ENCODE measurements at regions not wholly inside any gene's neighbourhood (a gene's known extent, or its start where the extent isn't known, plus 50 kb on each side); places are given as distances from the start of the nearest gene placed in this dataset.
"Not testable (repeated sequence)": the region's sequence is repeated elsewhere in the genome, so short reads cannot be mapped to it uniquely, and the experiment has no call there.

DNA sequence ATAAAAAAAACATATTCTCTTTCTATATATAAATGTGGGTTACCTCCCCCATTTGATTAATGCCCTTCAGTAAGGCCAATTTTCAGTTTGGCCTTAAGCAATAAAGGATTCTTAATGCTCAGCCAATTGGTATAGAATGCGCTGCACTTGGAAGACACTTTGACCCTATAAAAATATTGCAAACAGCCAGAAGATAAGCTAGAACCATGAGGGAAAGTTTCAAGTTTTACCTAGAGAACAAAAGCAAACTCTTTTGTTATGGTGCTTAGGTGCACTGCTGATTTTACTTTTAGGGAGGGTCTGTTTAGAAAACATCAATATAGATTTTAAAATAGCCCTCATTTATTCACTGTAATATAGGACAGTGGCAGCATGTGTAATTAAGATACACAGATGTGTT lies 251.6 kb upstream of the SLC16A7 start:
- no peaks in the 10 kb centered on the region for H3K9me3 ChIP-seq (replicated peaks; ENCODE audit: low read length)
- no peak overlapping the region for H3K9ac ChIP-seq (ENCODE audit: low read depth, low read length)
- H3K4me3 ChIP-seq (ENCODE audit: low read length) = no peak overlapping the region
- H3K4me1 ChIP-seq (ENCODE audit: control insufficient read depth, insufficient read depth, low read length) = no peaks in the 10 kb centered on the region
- H3K4me2 ChIP-seq (ENCODE audit: low read length) = no peak overlapping the region
- H3K27me3 ChIP-seq (ENCODE audit: control insufficient read depth, insufficient read depth, low read length) = no peaks in the 10 kb centered on the region
- H3K36me3 ChIP-seq (ENCODE audit: insufficient read depth, low read length) = no peaks in the 10 kb centered on the region

DNA sequence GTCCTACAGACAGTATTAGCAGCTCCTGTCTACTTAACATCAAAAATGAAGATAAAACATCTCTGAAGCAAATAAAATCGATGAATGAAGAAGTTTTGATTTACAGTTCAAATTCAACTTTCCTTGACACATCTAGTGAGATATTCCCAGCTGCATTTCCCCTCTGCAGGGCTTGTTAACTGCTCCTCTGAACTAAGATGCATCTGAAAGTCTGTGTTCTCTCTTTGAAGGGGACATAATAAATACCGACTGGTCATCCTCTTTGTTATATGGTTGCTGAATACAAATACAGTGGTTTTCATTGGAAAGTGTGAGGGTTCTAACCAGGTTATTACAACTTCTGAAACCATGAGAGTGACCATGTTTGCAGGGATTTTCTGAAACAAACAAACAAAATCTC lies 266.4 kb upstream of the SLC16A7 start:
- Histone ChIP-seq H3K9ac (ENCODE audit: low read depth, low read length) (no peak overlapping the region), H3K4me1 (ENCODE audit: control insufficient read depth, insufficient read depth, low read length) (no peaks in the 10 kb centered on the region), H3K27me3 (ENCODE audit: control insufficient read depth, insufficient read depth, low read length) (no peaks in the 10 kb centered on the region), H3K4me2 (ENCODE audit: low read length) (no peak overlapping the region), H3K9me3 (replicated peaks; ENCODE audit: low read length) (no peaks in the 10 kb centered on the region), H3K36me3 (ENCODE audit: insufficient read depth, low read length) (no peaks in the 10 kb centered on the region), H3K4me3 (ENCODE audit: low read length) (no peak overlapping the region)

DNA sequence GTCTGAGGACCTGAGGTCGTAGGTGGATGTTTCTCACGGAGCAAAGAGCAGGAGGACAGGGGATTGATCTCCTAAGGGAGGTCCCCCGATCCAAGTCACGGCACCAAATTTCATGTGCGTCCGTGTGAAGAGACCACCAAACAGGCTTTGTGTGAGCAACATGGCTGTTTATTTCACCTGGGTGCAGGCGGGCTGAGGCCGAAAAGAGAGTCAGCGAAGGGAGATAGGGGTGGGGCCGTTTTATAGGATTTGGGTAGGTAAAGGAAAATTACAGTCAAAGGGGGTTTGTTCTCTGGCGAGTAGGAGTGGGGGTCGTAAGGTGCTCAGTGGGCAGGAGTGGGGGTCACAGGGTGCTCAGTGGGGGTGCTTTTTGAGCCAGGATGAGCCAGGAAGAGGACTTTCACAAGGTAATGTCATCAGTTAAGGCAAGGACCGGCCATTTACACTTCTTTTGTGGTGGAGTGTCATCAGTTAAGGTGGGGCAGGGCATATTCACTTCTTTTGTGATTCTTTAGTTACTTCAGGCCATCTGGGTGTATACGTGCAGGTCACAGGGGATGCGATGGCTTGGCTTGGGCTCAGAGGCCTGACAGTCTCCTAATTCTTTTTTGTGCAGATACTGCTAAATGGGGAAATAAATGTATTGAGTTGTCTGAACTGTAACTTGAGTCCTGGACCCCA lies 267.3 kb upstream of the SLC16A7 start:
- not testable (repeated sequence) for H3K9ac ChIP-seq (ENCODE audit: low read depth, low read length); H3K4me2 ChIP-seq (ENCODE audit: low read length); H3K27me3 ChIP-seq (ENCODE audit: control insufficient read depth, insufficient read depth, low read length); H3K36me3 ChIP-seq (ENCODE audit: insufficient read depth, low read length); H3K9me3 ChIP-seq (replicated peaks; ENCODE audit: low read length); H3K4me3 ChIP-seq (ENCODE audit: low read length); H3K4me1 ChIP-seq (ENCODE audit: control insufficient read depth, insufficient read depth, low read length)

DNA sequence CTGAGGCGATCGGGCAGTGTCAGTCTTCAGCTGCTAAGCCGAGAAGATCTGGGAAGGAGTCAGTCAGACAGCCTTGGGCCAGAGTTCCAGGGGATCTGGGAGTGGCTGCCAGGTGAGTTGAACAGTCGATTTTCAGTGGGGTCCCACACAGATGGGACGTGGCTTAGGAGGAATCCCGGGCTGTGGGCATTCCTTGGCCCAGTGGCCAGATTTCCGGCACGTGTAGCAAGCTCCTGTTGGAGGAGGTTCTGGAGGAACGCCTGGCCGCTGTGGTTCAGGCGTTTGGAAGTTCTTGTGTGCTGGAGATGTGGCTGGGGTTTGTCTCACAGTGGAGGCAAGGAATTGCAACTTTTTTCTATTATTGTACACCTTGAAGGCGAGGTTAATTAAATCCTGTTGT lies 269.4 kb upstream of the SLC16A7 start:
- not testable (repeated sequence) for H3K4me3 ChIP-seq (ENCODE audit: low read length); H3K9me3 ChIP-seq (replicated peaks; ENCODE audit: low read length); H3K27me3 ChIP-seq (ENCODE audit: control insufficient read depth, insufficient read depth, low read length); H3K4me1 ChIP-seq (ENCODE audit: control insufficient read depth, insufficient read depth, low read length); H3K36me3 ChIP-seq (ENCODE audit: insufficient read depth, low read length); H3K9ac ChIP-seq (ENCODE audit: low read depth, low read length); H3K4me2 ChIP-seq (ENCODE audit: low read length)

DNA sequence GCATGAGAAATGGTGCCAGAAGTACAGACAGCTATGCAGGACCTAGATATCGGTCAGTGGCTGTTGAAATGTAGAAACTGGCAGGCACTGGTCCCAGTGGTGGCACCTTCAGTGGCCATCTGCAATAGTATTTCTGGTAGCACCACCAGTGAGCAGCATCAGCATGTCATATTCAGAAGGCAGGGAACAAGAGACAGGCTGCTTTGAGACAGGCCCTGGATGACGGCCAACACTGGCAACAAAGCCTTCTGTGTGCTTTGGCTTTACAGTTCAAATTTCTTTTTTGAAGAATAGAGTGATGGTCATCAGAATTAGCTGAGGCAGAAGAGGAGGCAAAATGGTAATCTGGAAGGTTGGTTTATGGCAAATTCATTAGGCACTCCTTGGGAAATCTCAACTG lies 273.4 kb upstream of the SLC16A7 start:
- Histone ChIP-seq H3K9me3 (replicated peaks; ENCODE audit: low read length) (no peaks in the 10 kb centered on the region), H3K4me2 (ENCODE audit: low read length) (no peak overlapping the region), H3K9ac (ENCODE audit: low read depth, low read length) (no peak overlapping the region), H3K27me3 (ENCODE audit: control insufficient read depth, insufficient read depth, low read length) (no peaks in the 10 kb centered on the region), H3K4me1 (ENCODE audit: control insufficient read depth, insufficient read depth, low read length) (no peaks in the 10 kb centered on the region), H3K4me3 (ENCODE audit: low read length) (no peak overlapping the region), H3K36me3 (ENCODE audit: insufficient read depth, low read length) (no peaks in the 10 kb centered on the region)

DNA sequence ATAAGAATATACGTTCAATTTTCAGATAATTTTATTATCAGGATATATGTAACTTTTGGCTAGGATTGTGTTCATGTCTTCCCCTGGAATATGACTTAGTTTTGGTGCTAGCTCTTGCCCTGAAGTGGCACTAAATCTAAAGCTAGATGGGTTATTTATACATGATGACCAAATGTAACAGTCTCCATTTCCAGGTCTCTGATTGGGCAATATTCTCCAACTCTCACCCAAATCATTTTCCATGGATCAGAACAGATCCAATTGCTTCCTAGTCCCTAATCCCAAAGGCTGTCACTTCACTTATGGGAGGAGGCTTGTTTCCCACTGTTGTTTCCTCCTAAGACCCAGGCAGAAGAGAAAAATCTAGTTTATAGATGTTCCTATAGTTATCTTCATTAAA lies 274.6 kb upstream of the SLC16A7 start:
- Histone ChIP-seq H3K4me3 (ENCODE audit: low read length) (no peak overlapping the region), H3K27me3 (ENCODE audit: control insufficient read depth, insufficient read depth, low read length) (no peaks in the 10 kb centered on the region), H3K9ac (ENCODE audit: low read depth, low read length) (no peak overlapping the region), H3K4me2 (ENCODE audit: low read length) (no peak overlapping the region), H3K9me3 (replicated peaks; ENCODE audit: low read length) (no peaks in the 10 kb centered on the region), H3K36me3 (ENCODE audit: insufficient read depth, low read length) (no peaks in the 10 kb centered on the region), H3K4me1 (ENCODE audit: control insufficient read depth, insufficient read depth, low read length) (no peaks in the 10 kb centered on the region)

DNA sequence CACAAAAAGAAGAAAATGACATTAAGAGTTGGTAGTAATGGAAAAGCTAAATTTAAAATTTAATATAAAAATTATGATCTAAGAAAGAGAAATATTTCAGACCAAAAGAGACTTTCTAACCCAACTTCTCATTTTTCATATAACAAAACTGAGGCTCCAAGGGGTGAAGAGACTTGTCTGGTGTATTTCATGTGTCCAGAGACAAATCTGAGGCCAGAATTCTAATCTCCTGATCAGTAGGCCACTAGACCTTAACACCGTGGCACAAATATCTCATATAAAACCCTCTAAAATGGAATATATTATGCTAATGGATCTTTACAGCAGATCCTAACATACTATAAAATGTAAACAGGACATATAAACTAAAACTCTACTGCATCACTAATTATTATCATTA lies 275.7 kb upstream of the SLC16A7 start:
- Histone ChIP-seq H3K4me1 (ENCODE audit: control insufficient read depth, insufficient read depth, low read length) (no peaks in the 10 kb centered on the region), H3K4me3 (ENCODE audit: low read length) (no peak overlapping the region), H3K36me3 (ENCODE audit: insufficient read depth, low read length) (no peaks in the 10 kb centered on the region), H3K9ac (ENCODE audit: low read depth, low read length) (no peak overlapping the region), H3K9me3 (replicated peaks; ENCODE audit: low read length) (no peaks in the 10 kb centered on the region), H3K27me3 (ENCODE audit: control insufficient read depth, insufficient read depth, low read length) (no peaks in the 10 kb centered on the region), H3K4me2 (ENCODE audit: low read length) (no peak overlapping the region)

DNA sequence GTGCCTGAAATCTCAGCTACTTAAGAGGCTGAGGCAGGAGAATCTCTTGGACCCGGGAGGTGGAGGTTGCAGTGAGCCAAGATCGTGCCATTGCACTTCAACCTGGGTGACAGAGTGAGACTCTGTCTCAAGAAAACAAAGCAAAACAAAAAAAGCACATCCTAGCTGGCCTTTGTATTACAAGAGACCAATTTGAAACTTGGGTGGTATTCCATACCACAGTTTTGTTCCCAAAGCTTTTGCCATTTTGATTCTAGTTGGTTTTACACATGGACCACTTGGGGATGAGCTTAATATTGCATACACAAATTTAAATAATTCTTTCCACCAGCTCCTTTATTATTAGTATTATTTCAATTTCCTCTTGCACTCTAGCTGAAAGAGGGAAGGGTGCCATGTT lies 276.9 kb upstream of the SLC16A7 start:
- Histone ChIP-seq H3K9ac (ENCODE audit: low read depth, low read length) (no peak overlapping the region), H3K4me2 (ENCODE audit: low read length) (no peak overlapping the region), H3K4me3 (ENCODE audit: low read length) (no peak overlapping the region), H3K9me3 (replicated peaks; ENCODE audit: low read length) (no peaks in the 10 kb centered on the region), H3K36me3 (ENCODE audit: insufficient read depth, low read length) (no peaks in the 10 kb centered on the region), H3K4me1 (ENCODE audit: control insufficient read depth, insufficient read depth, low read length) (no peaks in the 10 kb centered on the region), H3K27me3 (ENCODE audit: control insufficient read depth, insufficient read depth, low read length) (no peaks in the 10 kb centered on the region)

DNA sequence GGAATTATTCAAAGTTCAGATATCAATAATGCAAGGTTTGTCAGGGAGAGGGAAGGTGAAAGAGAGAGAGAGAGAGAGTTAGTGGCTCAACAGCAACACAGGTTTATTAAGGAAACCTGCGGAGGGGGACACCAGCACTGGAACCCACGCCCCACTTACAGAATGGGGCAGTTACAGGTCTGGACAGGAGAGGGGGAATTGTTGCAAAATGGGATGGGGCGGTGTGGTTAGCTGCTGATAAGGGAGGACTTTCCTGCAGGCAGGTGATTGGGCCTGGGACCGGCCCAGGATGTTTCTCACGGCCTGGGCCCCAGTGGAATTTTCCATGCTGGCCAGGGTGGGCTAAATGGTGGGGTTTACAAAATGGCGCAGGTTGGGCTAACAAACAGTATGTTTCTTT lies 278.2 kb upstream of the SLC16A7 start:
- Histone ChIP-seq H3K36me3 (ENCODE audit: insufficient read depth, low read length) (no peaks in the 10 kb centered on the region), H3K9me3 (replicated peaks; ENCODE audit: low read length) (no peaks in the 10 kb centered on the region), H3K4me3 (ENCODE audit: low read length) (no peak overlapping the region), H3K9ac (ENCODE audit: low read depth, low read length) (no peak overlapping the region), H3K27me3 (ENCODE audit: control insufficient read depth, insufficient read depth, low read length) (no peaks in the 10 kb centered on the region), H3K4me2 (ENCODE audit: low read length) (no peak overlapping the region), H3K4me1 (ENCODE audit: control insufficient read depth, insufficient read depth, low read length) (no peaks in the 10 kb centered on the region)

DNA sequence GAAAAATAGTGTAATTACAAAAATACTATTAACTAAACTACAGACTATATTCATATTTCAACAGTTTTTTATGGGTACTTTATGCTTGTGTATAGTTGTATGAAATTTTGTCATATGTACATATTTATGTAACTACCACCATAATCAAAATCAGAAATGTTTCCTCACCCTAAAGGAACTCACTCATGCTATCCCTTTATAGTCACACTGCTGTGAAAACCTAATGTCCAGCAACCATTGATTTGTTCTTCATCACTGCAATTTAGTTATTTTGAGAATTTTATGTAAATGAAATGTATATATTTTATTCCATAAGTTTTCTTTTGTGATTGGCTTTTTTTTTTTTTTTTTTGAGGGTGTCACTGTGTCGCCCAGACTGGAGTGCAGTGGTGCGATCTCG lies 278.9 kb upstream of the SLC16A7 start:
- no peaks in the 10 kb centered on the region for H3K36me3 ChIP-seq (ENCODE audit: insufficient read depth, low read length)
- no peaks in the 10 kb centered on the region for H3K27me3 ChIP-seq (ENCODE audit: control insufficient read depth, insufficient read depth, low read length)
- H3K9me3 ChIP-seq (replicated peaks; ENCODE audit: low read length) = no peaks in the 10 kb centered on the region
- no peak overlapping the region for H3K9ac ChIP-seq (ENCODE audit: low read depth, low read length)
- H3K4me1 ChIP-seq (ENCODE audit: control insufficient read depth, insufficient read depth, low read length) = no peaks in the 10 kb centered on the region
- H3K4me2 ChIP-seq (ENCODE audit: low read length) = no peak overlapping the region
- H3K4me3 ChIP-seq (ENCODE audit: low read length) = no peak overlapping the region

DNA sequence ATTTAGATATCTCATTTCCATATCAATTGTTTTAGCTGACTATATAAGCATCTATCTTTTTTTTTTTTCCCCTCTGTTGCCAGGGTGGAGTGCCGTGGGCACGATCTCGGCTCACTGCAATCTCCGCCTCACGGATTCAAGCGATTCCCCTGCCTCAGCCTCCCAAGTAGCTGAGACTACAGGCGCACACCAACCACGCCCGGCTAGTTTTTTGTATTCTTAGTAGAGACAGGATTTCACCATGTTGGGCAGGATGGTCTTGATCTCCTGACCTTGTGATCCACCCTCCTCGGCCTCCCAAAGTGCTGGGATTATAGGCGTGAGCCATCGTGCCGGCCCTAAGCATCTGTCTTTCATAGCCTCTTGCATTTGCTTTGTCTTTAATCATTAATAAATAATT lies 279.5 kb upstream of the SLC16A7 start:
- H3K9me3 ChIP-seq (replicated peaks; ENCODE audit: low read length); H3K4me1 ChIP-seq (ENCODE audit: control insufficient read depth, insufficient read depth, low read length); H3K27me3 ChIP-seq (ENCODE audit: control insufficient read depth, insufficient read depth, low read length); H3K36me3 ChIP-seq (ENCODE audit: insufficient read depth, low read length); H3K9ac ChIP-seq (ENCODE audit: low read depth, low read length); H3K4me2 ChIP-seq (ENCODE audit: low read length); H3K4me3 ChIP-seq (ENCODE audit: low read length): not testable (repeated sequence)

DNA sequence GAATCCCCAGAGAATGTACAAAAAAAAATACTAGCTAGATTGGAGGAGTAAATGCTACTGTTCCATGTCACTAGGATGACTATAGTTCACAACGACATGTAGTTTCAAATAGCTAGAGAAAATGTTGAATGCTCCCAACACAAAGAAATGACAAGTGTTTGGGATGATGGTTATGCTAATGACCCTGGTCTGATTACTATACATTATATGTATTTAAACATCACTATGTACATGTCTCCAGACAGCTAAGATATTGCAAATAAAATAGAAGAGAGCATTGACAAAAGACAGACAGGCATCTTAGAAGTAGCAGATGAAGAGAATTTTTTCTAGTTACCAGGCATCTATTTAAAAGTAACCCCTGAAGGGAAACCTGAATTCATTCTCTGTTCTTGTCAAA lies 281.6 kb upstream of the SLC16A7 start:
- no peak overlapping the region for H3K4me3 ChIP-seq (ENCODE audit: low read length)
- peaks cover 4% of the 10 kb centered on the region for H3K9me3 ChIP-seq (replicated peaks; ENCODE audit: low read length)
- H3K4me1 ChIP-seq (ENCODE audit: control insufficient read depth, insufficient read depth, low read length) = no peaks in the 10 kb centered on the region
- H3K27me3 ChIP-seq (ENCODE audit: control insufficient read depth, insufficient read depth, low read length) = no peaks in the 10 kb centered on the region
- H3K36me3 ChIP-seq (ENCODE audit: insufficient read depth, low read length) = no peaks in the 10 kb centered on the region
- no peak overlapping the region for H3K4me2 ChIP-seq (ENCODE audit: low read length)
- H3K9ac ChIP-seq (ENCODE audit: low read depth, low read length) = no peak overlapping the region

Measured in skeletal muscle satellite cell (primary cell).